ENCODE measurements at regions not wholly inside any gene's neighbourhood (a gene's known extent, or its start where the extent isn't known, plus 50 kb on each side); places are given as distances from the start of the nearest gene placed in this dataset.
"Not testable (repeated sequence)": the region's sequence is repeated elsewhere in the genome, so short reads cannot be mapped to it uniquely, and the experiment has no call there.

- not testable (repeated sequence) for TF ChIP-seq CREB1 (CRISPR knock-in tag; IDR thresholded peaks at IDR 0.05; ENCODE audit: low read depth); CTCF (conservative IDR thresholded peaks at IDR 0.05; ENCODE audit: low read depth in 2 of 2); POLR2AphosphoS5 (IDR thresholded peaks at IDR 0.05; ENCODE audit: low read depth); EZH2phosphoT487 (IDR thresholded peaks at IDR 0.05; ENCODE audit: unreplicated experiment); EZH2 (IDR thresholded peaks at IDR 0.05; ENCODE audit: low read depth, unreplicated experiment); JUNB (IDR thresholded peaks at IDR 0.05; ENCODE audit: unreplicated experiment)
Observed at GRCh38 chr2:14904378-14904777, 271.9 kb downstream of the LRATD1 start.

Data from GM23338 (cell line).